ENCODE measurements at regions not wholly inside any gene's neighbourhood (a gene's known extent, or its start where the extent isn't known, plus 50 kb on each side); places are given as distances from the start of the nearest gene placed in this dataset.

DNA sequence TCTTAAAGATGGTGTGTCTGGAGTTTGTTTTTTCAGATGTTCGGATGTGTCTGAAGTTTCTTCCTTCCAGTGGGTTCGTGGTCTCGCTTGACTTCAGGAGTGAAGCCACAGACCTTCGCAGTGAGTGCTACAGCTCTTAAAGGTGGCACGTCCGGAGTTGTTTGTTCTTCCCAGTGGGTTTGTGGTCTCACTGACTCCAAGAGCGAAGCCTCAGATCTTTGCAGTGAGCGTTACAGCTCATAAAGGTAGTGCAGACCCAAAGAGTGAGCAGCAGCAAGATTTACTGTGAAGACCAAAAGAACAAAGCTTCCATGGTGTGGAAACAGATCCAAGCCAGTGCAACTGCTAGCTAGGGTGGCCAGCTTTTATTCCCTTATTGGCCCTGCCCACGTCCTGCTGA, 1430.4 kb upstream of the B3GALT2 start:
- H3K4me2 ChIP-seq (ENCODE audit: control insufficient read depth, insufficient read depth) = no peak overlapping the region
- in situ Hi-C loops (cut with MboI) (no loop called here), intact Hi-C loops (cut with micrococcal nuclease; ENCODE audit: unreplicated experiment) (no loop called here)
- no peak overlapping the region for H3K27ac ChIP-seq (ENCODE audit: control insufficient read depth, insufficient read depth)
- H3K4me3 ChIP-seq = no peak overlapping the region
- H2AFZ ChIP-seq (ENCODE audit: control insufficient read depth, low read depth, low read length) = no peak overlapping the region
- H3K9me3 ChIP-seq (replicated peaks; ENCODE audit: control insufficient read depth, insufficient read depth, low read length) = no peaks in the 10 kb centered on the region
- no peaks in the 10 kb centered on the region for H3K27me3 ChIP-seq (replicated peaks in 1 of 2; ENCODE audit: control insufficient read depth in 2 of 2, insufficient read depth in 2 of 2, low read length in 1 of 2)
- no peaks in the 10 kb centered on the region for H3K36me3 ChIP-seq (ENCODE audit: control insufficient read depth in 2 of 2, insufficient read depth in 2 of 2, low read length in 1 of 2)
- no TSS peak for BruUV-seq (replicated peaks)
- RAD21 ChIA-PET (ENCODE audit: unreplicated experiment) = no interaction called here
- POLR2A ChIA-PET = interaction anchor here (1.0 kb wide), 1 partner anchor 15 kb away, joined by 3 read pairs; no protein-coding TSS in a partner anchor
- H3K79me2 ChIP-seq (ENCODE audit: control insufficient read depth, insufficient read depth, low read length) = no peaks in the 10 kb centered on the region
- ATAC-seq = no peak
- SMC1A ChIA-PET (ENCODE audit: uncharacterized antibody, unreplicated experiment) = interaction anchor here (1.2 kb wide), 1 partner anchor 52 kb away, joined by 3 read pairs; no protein-coding TSS in a partner anchor
- WGBS (ENCODE audit: insufficient coverage, insufficient replicate concordance, low lambda C conversion rate, missing lambda C conversion rate) = 22% methylated on average over 9 of the region's 9 CpGs
- H3K4me1 ChIP-seq (ENCODE audit: control insufficient read depth, insufficient read depth, low read length) = no peaks in the 10 kb centered on the region
- no peak overlapping the region for H3K9ac ChIP-seq (ENCODE audit: control insufficient read depth, insufficient read depth, low read length)
- no peak for TF ChIP-seq KLF5 (IDR thresholded peaks at IDR 0.05; ENCODE audit: partially characterized antibody)
- no peak for TF ChIP-seq IKZF2 (IDR thresholded peaks at IDR 0.05)
- no peak for TF ChIP-seq SMC3 (IDR thresholded peaks at IDR 0.05; ENCODE audit: borderline replicate concordance, low read length)
- no peak for TF ChIP-seq HDGF (IDR thresholded peaks at IDR 0.05)
- TF ChIP-seq CHD2 (IDR thresholded peaks at IDR 0.05; ENCODE audit: borderline replicate concordance, low read depth, low read length) = no peak
- TF ChIP-seq PRDM15 (CRISPR knock-in tag; IDR thresholded peaks at IDR 0.05) = no peak
- TF ChIP-seq, protein P1, sequence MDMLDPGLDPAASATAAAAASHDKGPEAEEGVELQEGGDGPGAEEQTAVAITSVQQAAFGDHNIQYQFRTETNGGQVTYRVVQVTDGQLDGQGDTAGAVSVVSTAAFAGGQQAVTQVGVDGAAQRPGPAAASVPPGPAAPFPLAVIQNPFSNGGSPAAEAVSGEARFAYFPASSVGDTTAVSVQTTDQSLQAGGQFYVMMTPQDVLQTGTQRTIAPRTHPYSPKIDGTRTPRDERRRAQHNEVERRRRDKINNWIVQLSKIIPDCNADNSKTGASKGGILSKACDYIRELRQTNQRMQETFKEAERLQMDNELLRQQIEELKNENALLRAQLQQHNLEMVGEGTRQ (IDR thresholded peaks at IDR 0.05; ENCODE audit: borderline replicate concordance, low read depth, low read length) = no peak
- TF ChIP-seq SREBF1 (IDR thresholded peaks at IDR 0.05; ENCODE audit: low read length) = no peak
- TF ChIP-seq SP1 (IDR thresholded peaks at IDR 0.05; ENCODE audit: low read depth, low read length) = no peak
- no peak for TF ChIP-seq HCFC1 (IDR thresholded peaks at IDR 0.05; ENCODE audit: low read length)
- no peak for TF ChIP-seq POLR2A (IDR thresholded peaks at IDR 0.05; ENCODE audit: low read depth, low read length)
- TF ChIP-seq NRF1 (conservative IDR thresholded peaks at IDR 0.05; ENCODE audit: low read depth, low read length) = no peak
- TF ChIP-seq MXI1 (IDR thresholded peaks at IDR 0.05; ENCODE audit: low read depth, low read length) = no peak
- TF ChIP-seq MYC (IDR thresholded peaks at IDR 0.05; ENCODE audit: insufficient read depth, insufficient read length, insufficient replicate concordance, low read length, severe bottlenecking) = no peak
- TF ChIP-seq ZSCAN29 (IDR thresholded peaks at IDR 0.05) = no peak
- TF ChIP-seq IRF3 (IDR thresholded peaks at IDR 0.05) = no peak
- TF ChIP-seq MYB (IDR thresholded peaks at IDR 0.05; ENCODE audit: borderline replicate concordance, low read depth, low read length) = no peak
- FAIRE-seq = no peak
- DNase-seq (ENCODE audit: low read depth, low spot score) = no peak
- CTCF ChIA-PET = no interaction called here
- no peaks in the 10 kb centered on the region for H4K20me1 ChIP-seq (ENCODE audit: control insufficient read depth, insufficient read depth)
